NCI-H2081 treated with DMSO at 0.1 percent for 48 hours (cell line): ENCODE measurements at regions not wholly inside any gene's neighbourhood (a gene's known extent, or its start where the extent isn't known, plus 50 kb on each side); places are given as distances from the start of the nearest gene placed in this dataset.
A peak's percentile ranks its signal among the peaks of the same experiment; 100 is the strongest.
"Not testable (repeated sequence)": the region's sequence is repeated elsewhere in the genome, so short reads cannot be mapped to it uniquely, and the experiment has no call there.

Experiments
- DNase-seq: peaks from one replicate; lab custom pipeline; 2025; lab: John Stamatoyannopoulos, UW

- DNase-seq = peak; percentile 98
Observed at GRCh38 chr18:34352385-34353163, 127.9 kb upstream of the NOL4 start.

GRCh38 chr18:34354351-34354750 lies 129.6 kb upstream of the NOL4 start:
- no peak for DNase-seq

- DNase-seq = no peak
Observed at GRCh38 chr18:34357944-34358580, 133.3 kb upstream of the NOL4 start.

GRCh38 chr18:34358923-34359322 lies 134.2 kb upstream of the NOL4 start:
- DNase-seq = no peak

GRCh38 chr18:34364699-34365098 lies 140.0 kb upstream of the NOL4 start:
- DNase-seq = no peak

- no peak for DNase-seq
Observed at GRCh38 chr18:34370704-34371395, 146.1 kb upstream of the NOL4 start.

GRCh38 chr18:34380326-34380725 lies 155.6 kb upstream of the NOL4 start:
- DNase-seq = no peak

- DNase-seq = no peak
Observed at GRCh38 chr18:34385311-34385710, 160.6 kb upstream of the NOL4 start.

GRCh38 chr18:34386803-34387202 lies 162.1 kb upstream of the NOL4 start:
- DNase-seq = no peak

- DNase-seq = no peak
Observed at GRCh38 chr18:34397286-34397896, 172.7 kb upstream of the NOL4 start.

- no peak for DNase-seq
Observed at GRCh38 chr18:34399892-34400291, 175.2 kb upstream of the NOL4 start.

- DNase-seq = no peak
Observed at GRCh38 chr18:34400834-34401233, 176.1 kb upstream of the NOL4 start.

- no peak for DNase-seq
Observed at GRCh38 chr18:34401775-34402174, 177.1 kb upstream of the NOL4 start.

GRCh38 chr18:34407471-34407870 lies 182.8 kb upstream of the NOL4 start:
- not testable (repeated sequence) for DNase-seq

- no peak for DNase-seq
Observed at GRCh38 chr18:34411952-34412351, 187.2 kb upstream of the NOL4 start.

GRCh38 chr18:34431042-34431441 lies 206.3 kb upstream of the NOL4 start:
- no peak for DNase-seq

- no peak for DNase-seq
Observed at GRCh38 chr18:34444622-34445021, 219.9 kb upstream of the NOL4 start.

- no peak for DNase-seq
Observed at GRCh38 chr18:34448662-34449061, 223.9 kb upstream of the NOL4 start.

GRCh38 chr18:34457761-34458160 lies 233.0 kb upstream of the NOL4 start:
- DNase-seq = no peak

GRCh38 chr18:34458410-34458977 lies 233.8 kb upstream of the NOL4 start:
- DNase-seq = no peak

GRCh38 chr18:34461266-34461665 lies 236.6 kb upstream of the NOL4 start:
- DNase-seq = no peak

- no peak for DNase-seq
Observed at GRCh38 chr18:34467058-34467457, 242.3 kb upstream of the NOL4 start.
